HG02759 (cell line): ENCODE measurements at regions not wholly inside any gene's neighbourhood (a gene's known extent, or its start where the extent isn't known, plus 50 kb on each side); places are given as distances from the start of the nearest gene placed in this dataset.

ENCODE experiments used
- ATAC-seq: cut with Tn5 transposase; IDR thresholded peaks from one replicate; pipeline ENCODE4 v1.9.1; 2021; ENCODE audit warnings: mild to moderate bottlenecking, moderate library complexity; ENCODE audit not compliant: unreplicated experiment

DNA sequence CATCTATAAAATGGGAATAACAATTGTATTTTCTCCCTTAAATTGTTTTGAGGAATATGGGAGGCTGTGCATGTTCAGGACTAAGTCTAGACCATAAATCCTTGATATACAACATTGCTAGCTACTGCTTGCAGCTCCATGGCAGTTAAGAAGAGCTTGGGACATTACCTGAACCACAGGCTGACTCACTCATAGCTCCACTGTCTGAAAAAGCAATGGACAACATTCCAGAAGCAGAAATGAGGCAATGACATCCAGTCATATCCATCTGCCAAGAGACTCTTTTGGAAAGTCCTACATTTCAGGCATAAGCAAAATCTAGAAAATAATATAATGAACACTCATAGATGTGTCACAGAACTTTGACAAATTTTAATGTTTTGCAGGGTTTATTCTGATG is 167.3 kb upstream of the LEF1 start:
- ATAC-seq, result no peak

DNA sequence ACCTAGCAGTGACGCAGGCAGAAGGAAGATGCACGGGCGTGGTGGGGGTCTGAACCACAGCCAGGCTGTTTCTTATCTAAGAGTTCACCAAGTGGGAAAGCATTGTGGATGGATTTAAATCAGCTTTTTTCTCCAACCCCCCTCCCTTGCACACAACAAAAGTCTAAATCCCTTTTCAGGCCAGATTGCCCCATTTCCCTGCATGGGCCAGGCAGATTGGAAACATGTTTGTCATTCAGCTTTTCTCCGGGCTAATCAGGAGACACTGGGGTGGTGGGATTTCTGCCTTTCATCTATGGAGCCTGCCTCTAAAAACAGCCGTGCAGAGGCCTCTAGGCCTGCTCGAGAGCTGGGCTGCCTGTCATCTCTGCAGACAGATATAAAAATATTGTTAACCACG is 166.3 kb upstream of the LEF1 start:
- no peak for ATAC-seq

DNA sequence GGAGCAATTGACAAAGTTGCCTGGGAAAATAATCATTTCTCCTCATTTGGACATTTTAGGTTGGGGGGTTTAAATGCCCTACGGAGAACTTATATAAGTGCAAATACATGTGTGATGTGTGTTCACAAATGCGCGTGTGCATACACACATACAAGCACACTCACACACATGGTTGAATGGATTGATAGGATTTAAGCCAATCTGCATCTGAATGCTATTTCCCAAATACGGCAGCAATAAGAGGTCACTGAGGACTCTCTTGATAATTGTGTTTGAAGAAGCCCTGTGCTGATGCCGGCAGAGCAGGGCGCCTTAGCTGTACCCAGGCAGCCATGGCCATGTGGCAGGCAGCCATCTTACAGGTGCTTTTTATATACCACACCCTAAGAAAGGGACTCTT is 165.3 kb upstream of the LEF1 start:
- ATAC-seq, result no peak

DNA sequence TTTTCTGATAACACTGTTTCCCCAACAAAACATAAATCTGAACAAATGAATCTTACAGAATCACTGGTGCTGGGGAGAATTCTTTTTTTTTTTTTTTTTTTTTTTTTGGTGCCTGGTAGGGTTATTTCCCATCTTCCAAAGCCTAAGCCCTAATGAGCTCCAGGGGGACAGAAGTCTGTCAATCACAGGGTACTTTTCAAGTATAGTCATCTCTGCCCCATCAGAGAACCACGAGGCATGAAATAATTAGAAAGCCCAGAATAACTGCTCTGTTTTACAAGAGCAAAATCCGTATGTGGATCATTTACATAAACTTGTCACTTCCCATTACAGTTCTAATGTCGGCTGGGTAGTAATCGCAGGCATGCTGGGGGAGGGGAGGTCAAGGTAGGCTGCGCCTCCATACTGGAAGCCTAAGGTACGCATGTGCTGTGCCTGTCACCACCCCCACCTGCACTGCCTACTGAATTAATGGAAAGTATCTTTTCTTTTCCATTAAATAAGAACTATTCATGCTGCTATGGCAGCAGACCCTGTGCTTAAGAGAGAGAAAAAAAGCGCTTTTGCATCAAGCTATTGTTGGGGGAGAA is 164.7 kb upstream of the LEF1 start:
- ATAC-seq, result no peak

DNA sequence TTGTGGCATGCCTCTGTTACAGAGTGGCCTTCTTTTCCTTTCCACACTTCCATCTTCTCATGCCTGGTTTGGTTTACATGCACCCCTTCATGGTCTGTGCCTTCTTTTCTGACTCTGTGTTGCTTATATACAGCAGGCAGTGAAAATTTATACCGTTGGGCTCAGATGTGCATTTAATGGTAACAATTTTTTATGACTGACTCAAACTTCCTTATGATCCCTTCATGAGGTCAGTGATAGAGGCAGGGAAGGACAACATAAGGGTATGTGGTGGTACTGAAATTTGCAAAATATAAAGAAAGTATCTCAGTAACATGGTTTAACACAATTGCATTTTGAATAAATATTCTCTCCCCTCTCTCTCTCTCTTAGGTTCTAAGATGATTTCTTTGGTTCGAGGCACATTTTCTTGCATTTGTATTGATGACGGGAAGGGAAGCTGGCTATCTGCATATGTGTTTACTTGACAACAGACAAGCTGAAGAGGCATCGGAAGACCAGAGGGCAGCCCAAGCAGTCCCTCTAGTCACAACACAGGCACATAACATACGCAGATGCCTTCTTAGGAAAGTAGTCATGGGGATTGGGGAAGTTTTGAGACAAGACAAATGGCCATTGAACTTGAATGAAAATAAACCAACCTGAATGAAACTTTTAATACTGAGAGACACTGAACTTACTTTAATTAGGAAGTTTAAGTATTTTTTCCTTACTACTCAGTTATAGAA is 163.3 kb upstream of the LEF1 start:
- ATAC-seq, result no peak

DNA sequence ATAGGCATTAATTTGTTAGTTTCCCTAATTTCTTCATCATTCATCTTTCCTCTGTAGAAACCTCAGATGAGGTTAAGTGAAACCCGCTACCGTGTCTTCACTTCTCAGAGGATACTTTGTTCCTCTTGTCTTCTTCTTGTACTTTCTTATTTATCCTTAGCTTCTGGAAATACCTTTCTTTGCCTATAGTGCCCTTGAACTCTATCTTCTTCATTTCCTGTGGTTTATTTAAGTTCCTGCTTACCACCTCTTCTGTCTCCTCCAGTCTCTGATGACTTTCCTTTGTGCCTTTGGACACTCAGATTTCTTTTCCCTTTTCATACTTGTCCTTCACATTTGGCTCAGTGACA is 159.6 kb upstream of the LEF1 start:
- ATAC-seq, result no peak

DNA sequence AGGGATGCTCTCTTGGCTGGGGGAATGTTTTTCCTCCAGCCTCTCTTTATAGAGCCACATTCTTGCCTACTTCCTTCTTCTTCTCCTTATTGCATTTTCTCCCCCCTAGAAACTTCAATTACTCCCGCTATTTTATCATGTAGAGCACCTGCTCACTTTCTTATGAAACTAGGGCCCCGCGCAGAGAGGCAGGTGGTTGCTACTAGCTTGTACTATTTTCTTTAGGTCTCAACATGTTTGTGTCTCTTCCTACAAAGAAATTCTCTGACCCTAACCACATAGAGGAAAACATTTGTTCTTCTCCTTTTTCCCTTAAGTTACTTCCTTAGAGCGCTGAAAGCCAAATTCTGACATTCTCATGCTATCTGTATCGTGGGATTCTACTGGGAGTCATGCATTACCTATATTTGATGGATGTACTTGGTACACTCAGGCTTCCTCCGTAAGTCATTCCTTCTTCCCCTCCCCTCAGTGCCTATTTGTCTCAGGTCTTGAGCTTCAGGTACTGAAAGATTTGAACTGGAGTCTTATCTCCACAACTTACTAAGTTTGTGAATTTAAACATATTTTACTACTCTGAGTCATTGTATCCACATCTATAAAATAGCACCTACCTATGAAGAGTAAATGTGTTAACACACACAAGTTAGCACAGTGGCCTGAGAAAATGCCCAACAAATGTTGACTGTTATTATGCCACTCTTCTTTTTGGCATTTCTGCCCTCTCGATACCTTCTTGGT is 159.1 kb upstream of the LEF1 start:
- ATAC-seq, result no peak

DNA sequence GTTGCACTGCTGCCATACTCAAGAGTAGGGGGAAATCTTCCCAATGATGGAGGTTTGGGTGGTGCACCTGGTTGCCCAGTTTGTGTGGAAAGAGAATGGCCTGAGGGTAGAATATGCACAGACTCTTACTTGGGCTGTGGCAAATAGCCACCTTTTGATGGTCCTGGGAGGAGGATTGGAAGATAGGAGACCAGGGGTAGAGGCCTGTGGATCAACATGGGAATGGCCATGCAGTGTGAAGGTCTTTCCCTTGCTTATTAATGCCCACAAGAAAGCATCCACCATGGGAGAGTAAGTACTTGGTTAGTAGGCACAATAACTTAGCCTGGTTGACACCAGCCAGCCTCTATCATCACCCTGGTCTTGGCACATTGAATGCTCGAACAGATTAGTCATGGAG is 156.8 kb upstream of the LEF1 start:
- no peak for ATAC-seq

DNA sequence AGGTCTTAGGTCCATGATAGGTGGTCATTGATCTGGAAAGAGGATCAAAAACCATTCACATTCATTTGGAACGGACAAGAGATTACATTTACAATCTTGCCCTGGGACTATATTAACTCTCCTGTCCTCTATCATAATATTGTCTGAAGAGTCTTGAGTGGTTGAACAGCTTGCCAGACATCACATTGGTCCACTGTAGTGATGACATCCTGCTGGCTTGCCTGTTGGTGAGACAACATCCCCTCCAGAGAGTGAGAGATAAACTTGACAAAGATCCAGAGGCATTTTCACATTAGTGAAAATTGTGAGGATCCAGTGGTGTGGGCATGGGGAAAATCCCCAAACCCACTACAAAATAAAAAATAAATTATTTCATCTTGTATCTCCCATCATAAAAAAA is 155.7 kb upstream of the LEF1 start:
- no peak for ATAC-seq

DNA sequence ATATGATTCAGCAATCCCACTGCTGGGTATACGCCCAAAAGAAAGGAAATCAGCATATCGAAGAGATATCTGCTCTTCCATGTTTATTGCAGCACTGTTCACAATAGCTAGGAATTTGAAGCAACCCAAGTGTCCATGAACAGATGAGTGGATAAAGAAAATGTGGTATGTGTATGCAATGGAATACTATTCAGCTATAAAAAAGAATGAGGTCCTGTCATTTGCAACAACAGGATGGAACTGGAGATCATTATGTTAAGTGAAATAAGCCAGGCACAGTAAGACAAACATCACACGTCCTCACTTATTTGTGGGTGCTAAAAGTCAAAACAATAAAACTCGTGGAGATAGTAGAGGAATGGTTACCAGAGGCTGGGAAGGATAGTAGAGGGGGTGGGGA is 153.8 kb upstream of the LEF1 start:
- no peak for ATAC-seq

DNA sequence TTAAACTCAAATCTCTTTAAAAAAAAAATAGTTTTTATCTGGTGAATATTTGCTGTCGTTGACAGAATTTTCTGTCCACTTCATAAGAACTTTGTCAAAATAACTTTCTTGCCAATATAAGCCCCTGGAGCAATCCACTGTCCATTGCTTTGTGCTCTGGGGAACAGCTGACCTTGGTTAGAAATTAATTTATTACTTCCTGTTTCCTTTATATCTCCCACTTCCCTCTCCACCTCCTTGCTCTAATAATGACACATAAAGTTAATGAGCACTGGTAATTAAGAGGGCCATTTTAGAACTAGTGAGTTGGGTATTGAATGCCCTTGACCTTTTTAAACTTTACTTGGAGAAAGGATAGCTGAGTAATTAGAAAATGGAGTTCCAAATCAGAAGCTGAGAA is 151.3 kb upstream of the LEF1 start:
- no peak for ATAC-seq

DNA sequence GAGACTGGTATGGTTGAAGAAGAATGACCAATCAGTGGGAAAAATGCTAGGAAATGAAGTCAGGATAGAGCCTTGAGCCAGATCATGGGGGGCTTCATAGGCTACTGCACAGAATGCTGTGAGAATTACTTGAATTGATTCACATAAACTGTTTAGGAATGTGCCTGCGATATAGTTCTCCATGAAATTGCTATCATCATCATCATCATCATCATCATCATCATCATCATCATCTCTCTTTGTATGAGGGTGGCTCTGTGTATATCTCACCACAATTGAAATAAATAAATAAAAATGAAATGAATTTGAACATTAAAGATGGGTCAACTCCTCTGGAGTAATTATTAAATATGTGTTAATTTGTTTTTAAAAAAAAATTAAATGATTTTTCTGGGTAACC is 148.6 kb upstream of the LEF1 start:
- ATAC-seq, result no peak

DNA sequence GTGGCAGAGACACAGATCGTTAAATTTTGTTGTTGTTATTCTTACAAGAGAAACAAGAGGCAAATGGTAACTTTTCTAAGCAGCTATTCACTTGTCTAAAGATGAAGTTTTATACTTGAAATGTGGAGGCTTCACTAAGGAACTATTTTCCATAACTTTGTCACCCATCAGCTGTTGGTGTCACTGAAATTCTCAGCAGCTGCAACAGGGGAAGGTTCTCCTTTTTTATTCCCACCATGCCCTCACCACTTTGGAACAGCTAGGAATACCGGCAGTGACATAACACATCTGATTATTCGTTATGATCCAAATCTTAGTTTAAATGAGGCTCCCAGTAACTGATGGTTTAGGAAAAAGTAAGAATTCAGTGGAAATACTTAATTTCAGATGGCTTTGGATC is 147.0 kb upstream of the LEF1 start:
- no peak for ATAC-seq

DNA sequence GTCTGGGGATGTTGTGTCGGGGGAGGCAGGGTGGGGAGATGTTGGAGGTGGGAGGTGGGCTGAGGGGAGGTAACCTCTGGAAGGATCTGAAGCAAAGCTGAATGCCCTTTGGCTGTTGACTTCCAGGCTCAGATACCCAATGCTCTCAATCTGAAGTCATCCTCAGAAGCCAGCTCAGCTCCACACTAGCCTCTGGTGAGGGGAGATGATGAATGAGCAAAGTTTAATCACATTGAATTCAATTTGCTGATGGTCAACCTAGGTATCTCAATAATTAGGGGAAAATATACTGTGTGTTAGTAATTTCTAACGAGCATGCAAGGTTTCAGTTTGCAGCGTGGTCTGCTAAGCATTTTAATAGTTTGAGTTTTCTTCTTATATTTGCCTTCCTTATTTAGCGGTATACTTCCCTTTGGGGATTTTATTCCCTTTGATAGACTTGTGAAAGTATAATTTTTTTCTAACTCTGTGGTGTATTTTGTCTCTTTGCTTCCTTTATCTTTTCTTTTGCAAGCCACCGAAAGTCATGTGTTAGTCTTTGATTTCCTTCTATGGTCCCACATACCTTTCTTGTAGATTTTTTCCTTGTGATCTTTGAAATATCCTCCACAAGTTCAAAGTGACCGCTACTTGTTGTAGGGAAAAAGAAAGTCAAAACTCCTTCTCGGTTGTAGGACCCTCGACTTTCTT is 146.3 kb upstream of the LEF1 start:
- no peak for ATAC-seq

DNA sequence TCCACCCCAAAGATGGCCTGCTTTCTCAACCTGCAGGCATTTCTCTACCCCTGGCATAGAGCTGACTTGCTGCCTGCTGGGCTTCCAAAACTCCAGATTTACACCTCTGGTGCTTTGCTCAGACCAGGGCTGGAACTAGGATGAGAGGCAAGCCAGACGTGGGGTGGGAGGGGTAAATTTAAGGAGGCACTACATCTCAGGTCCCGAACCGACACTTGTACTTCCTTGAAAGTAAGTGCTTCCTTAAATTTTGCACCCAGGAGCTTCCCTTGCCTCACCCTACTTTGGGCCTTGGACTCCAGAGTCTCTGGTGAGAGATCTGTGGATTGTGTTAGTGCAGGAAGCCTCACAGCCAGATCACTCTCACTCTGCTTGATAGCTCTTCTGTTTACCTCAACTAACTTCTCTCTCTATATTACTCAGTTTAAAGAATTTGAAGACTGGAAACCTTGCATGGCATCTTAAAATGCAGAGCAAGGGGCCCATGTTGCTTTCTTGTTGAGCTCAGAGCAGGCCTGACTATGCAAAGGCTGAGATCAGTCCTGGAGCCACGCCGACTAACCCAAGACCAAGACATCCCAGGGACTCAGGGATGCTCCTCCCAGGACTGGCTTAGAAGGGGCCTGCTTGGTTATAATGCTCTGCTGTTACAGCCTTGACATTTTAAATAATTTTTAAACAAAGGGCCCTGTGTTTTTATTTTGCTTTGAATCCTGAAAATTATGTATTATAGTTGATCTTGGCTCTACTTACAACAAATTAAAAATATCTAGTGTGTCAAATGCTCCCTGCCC is 145.0 kb upstream of the LEF1 start:
- no peak for ATAC-seq

DNA sequence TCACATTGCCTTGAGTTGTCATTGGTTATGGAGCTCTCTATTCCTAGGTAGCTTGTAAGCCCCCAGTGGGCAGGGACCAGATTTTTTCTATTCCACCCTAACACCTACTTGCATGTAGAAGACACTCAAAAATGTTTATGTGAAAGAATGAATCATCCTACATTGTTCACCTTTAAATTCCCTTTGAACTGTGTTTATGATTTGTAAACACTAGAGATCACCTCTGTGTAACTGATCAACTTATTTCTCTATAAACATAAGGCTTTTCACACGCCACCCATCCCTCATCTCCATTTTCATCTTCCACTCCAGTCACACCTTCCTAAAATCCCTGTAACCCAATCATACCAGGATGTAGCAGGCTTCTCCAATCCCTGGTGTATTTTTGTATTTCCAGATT is 142.6 kb upstream of the LEF1 start:
- ATAC-seq, result no peak

DNA sequence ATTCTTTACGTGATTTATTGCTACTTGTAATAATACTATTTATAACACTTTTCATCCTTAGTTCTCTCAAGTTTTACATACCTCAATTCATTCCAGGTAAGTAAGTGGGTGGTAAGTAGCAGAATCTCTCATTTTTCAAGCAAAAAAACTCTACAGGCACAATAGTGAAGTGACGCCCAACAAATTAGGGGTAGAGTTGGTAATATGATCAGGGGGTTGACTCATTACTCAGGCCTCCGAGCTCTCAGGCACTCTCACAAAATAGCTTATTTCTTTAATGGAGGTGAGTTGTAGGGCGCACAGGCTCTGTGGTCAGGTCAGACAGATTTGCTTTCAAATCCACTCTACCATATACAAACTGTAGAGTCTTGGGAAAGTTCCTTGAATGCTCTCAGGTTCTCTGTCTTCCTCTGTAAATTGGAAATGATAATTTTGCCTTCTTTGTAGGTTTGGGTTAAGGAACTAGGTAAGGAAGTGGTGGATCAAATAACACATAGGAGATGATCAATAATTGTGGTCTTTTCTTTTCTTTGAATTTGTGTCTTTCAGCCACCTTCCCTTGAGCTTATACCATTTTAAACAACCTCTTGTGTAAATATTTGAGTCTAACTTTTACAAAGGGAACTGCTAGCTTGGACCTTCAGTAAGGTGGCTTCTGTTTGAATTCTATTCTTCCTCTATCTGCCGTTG is 134.9 kb upstream of the LEF1 start:
- ATAC-seq, result no peak

DNA sequence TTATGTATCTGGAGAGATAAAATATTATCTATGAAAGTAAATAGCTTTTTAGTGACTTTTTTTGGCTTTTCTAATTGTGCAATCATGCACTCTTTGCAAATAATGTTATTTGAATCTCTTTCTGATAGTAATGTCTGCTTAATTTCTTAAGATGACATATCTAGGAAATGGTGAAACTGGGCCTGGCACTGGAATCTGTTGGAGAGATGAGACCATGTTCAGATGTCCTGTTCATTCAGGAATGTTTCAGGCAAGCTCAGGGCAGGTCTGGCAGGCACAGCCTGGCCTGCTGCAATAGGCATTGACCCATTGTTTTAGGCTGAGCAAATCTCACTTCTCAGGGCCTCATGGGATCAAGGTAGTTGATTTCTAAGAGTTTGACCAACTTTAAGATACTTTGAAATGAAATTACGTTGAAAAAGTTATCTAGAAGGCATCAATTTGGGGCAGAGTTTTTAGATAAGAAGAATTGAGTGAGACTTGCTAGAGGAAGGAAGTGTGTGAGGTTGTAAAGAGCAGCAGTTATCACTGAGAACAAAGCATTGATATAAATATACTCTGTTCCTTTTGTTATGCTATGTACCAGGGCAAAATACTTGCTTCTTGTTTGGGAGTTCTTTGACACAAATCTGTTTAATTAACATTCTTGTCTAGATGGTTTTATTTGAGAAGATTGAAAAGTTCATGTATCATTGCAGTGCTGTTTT is 133.0 kb upstream of the LEF1 start:
- no peak for ATAC-seq

DNA sequence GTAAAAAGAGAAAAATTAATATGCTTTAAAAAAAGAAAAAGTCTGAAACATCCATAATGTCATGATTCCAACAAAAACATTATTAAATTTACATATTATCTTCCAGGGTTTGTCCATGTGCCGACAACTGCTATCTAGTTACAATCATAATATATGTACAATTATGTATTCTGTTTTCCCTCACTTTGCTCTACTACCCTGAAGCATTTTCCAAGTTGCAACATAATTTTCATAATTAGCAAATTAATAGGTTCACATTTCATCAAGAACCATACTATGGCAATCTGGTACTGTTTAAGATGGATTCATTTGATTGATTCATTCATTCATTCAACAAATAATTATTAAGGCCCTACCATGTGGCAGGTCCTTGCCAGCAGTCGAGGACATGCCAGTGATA is 128.9 kb upstream of the LEF1 start:
- no peak for ATAC-seq

DNA sequence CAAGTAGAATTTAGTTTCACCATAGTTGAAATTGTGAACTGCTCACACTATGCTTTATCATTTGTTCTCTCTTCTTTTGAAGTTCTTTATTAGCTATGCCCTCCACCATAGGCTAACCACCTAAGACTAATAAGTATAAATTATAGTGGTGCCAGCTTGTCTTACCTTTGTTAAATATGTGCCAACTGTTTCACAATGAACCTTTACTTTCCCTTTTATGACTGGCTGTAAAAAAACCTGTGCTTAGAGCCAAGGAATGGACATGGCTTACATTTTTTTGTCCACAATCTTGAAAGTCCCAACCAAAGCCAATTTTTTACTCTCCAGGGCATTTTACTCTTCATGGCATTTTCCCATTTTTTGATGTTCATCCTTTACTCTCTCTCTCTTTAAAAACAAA is 123.5 kb upstream of the LEF1 start:
- ATAC-seq, result no peak
